ENCODE measurements at regions not wholly inside any gene's neighbourhood (a gene's known extent, or its start where the extent isn't known, plus 50 kb on each side); places are given as distances from the start of the nearest gene placed in this dataset.
"Not testable (repeated sequence)": the region's sequence is repeated elsewhere in the genome, so short reads cannot be mapped to it uniquely, and the experiment has no call there.

DNA sequence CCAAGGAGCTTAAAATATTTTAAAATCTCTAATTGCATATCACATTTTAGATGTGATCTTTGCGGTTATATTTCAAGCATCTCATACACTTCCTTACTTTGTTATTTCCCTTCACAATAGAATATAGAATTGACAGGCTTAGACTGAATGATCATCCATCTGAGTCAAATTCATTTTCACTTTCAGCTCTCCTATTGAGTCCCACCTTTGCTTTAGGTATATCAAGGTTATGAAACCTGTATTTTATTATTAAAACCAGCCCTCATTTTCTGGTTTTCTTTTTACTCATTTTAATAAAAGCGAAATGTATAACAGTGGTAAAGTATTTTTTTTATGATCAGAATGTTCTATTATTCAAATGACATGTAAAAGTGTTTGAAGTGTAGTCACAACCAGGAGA is 162.9 kb upstream of the KYNU start:
- Histone ChIP-seq H3K36me3 (ENCODE audit: insufficient read depth, low read length, poor library complexity, severe bottlenecking) (no peaks in the 10 kb centered on the region), H3K4me1 (ENCODE audit: insufficient read depth, low read length, poor library complexity, severe bottlenecking) (no peaks in the 10 kb centered on the region), H3K4me3 (ENCODE audit: low read depth, low read length, poor library complexity, severe bottlenecking) (no peak overlapping the region), H3K27ac (ENCODE audit: low read depth, low read length, poor library complexity, severe bottlenecking) (no peak overlapping the region), H3K27me3 (replicated peaks; ENCODE audit: insufficient read depth, low read depth, low read length, poor library complexity) (no peaks in the 10 kb centered on the region), H3K9me3 (ENCODE audit: low read depth, low read length, poor library complexity, severe bottlenecking) (no peaks in the 10 kb centered on the region)
- no peak for DNase-seq (ENCODE audit: low spot score)
- CTCF ChIA-PET = no interaction called here
- intact Hi-C loops (cut with micrococcal nuclease; ENCODE audit: unreplicated experiment) = no loop called here
- POLR2A ChIA-PET (ENCODE audit: low non-redundant PET) = no interaction called here
- BruUV-seq (replicated peaks) = no TSS peak
- TF ChIP-seq CTCF (conservative IDR thresholded peaks at IDR 0.05; ENCODE audit: low read depth, low read length) (no peak), EZH2 (IDR thresholded peaks at IDR 0.05; ENCODE audit: borderline replicate concordance, low read depth, low read length, poor library complexity, severe bottlenecking) (no peak)

- DNase-seq (ENCODE audit: low spot score) = no peak
- H3K4me3 ChIP-seq (ENCODE audit: low read depth, low read length, poor library complexity, severe bottlenecking) = no peak overlapping the region
- intact Hi-C loops (cut with micrococcal nuclease; ENCODE audit: unreplicated experiment) = no loop called here
- H3K4me1 ChIP-seq (ENCODE audit: insufficient read depth, low read length, poor library complexity, severe bottlenecking) = no peaks in the 10 kb centered on the region
- BruUV-seq (replicated peaks) = no TSS peak
- no peak for TF ChIP-seq CTCF (conservative IDR thresholded peaks at IDR 0.05; ENCODE audit: low read depth, low read length)
- no peak for TF ChIP-seq EZH2 (IDR thresholded peaks at IDR 0.05; ENCODE audit: borderline replicate concordance, low read depth, low read length, poor library complexity, severe bottlenecking)
- ChIA-PET CTCF (no interaction called here), POLR2A (ENCODE audit: low non-redundant PET) (no interaction called here)
- H3K9me3 ChIP-seq (ENCODE audit: low read depth, low read length, poor library complexity, severe bottlenecking) = no peaks in the 10 kb centered on the region
- H3K27ac ChIP-seq (ENCODE audit: low read depth, low read length, poor library complexity, severe bottlenecking) = no peak overlapping the region
- no peaks in the 10 kb centered on the region for H3K36me3 ChIP-seq (ENCODE audit: insufficient read depth, low read length, poor library complexity, severe bottlenecking)
- H3K27me3 ChIP-seq (replicated peaks; ENCODE audit: insufficient read depth, low read depth, low read length, poor library complexity) = no peaks in the 10 kb centered on the region
Measured at GRCh38 chr2:142710336-142710735, 167.1 kb upstream of the KYNU start.

DNA sequence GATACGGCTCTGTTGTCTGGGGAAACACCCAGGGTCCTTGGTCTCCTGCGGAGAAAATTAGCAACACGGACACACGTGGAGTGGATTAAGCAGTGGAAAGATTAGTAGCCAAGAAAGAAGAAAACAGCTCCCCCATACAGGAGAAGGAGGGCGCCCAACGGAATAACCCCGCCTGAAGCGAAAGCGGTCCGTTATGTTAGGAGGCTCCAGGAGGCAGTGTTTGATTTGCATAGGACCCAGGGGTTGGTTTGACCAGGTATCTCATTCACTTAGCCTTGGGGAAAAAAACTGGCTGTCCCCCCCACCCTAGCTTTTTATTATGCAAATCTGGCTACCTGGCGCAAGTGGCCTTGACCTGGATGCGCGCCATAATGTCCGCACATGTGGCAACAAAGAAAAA is 170.1 kb upstream of the KYNU start:
- Histone ChIP-seq H3K27me3 (replicated peaks; ENCODE audit: insufficient read depth, low read depth, low read length, poor library complexity) (no peaks in the 10 kb centered on the region), H3K27ac (ENCODE audit: low read depth, low read length, poor library complexity, severe bottlenecking) (no peak overlapping the region), H3K9me3 (ENCODE audit: low read depth, low read length, poor library complexity, severe bottlenecking) (no peaks in the 10 kb centered on the region), H3K36me3 (ENCODE audit: insufficient read depth, low read length, poor library complexity, severe bottlenecking) (no peaks in the 10 kb centered on the region), H3K4me3 (ENCODE audit: low read depth, low read length, poor library complexity, severe bottlenecking) (no peak overlapping the region), H3K4me1 (ENCODE audit: insufficient read depth, low read length, poor library complexity, severe bottlenecking) (no peaks in the 10 kb centered on the region)
- no peak for DNase-seq (ENCODE audit: low spot score)
- no peak for TF ChIP-seq EZH2 (IDR thresholded peaks at IDR 0.05; ENCODE audit: borderline replicate concordance, low read depth, low read length, poor library complexity, severe bottlenecking)
- TF ChIP-seq CTCF (conservative IDR thresholded peaks at IDR 0.05; ENCODE audit: low read depth, low read length) = no peak
- BruUV-seq (replicated peaks) = no TSS peak
- POLR2A ChIA-PET (ENCODE audit: low non-redundant PET) = no interaction called here
- CTCF ChIA-PET = no interaction called here
- intact Hi-C loops (cut with micrococcal nuclease; ENCODE audit: unreplicated experiment) = no loop called here

- DNase-seq (ENCODE audit: low spot score); intact Hi-C loops (cut with micrococcal nuclease; ENCODE audit: unreplicated experiment); POLR2A ChIA-PET (ENCODE audit: low non-redundant PET); H3K9me3 ChIP-seq (ENCODE audit: low read depth, low read length, poor library complexity, severe bottlenecking); BruUV-seq (replicated peaks); CTCF ChIA-PET; H3K4me1 ChIP-seq (ENCODE audit: insufficient read depth, low read length, poor library complexity, severe bottlenecking); H3K27me3 ChIP-seq (replicated peaks; ENCODE audit: insufficient read depth, low read depth, low read length, poor library complexity); H3K27ac ChIP-seq (ENCODE audit: low read depth, low read length, poor library complexity, severe bottlenecking); H3K36me3 ChIP-seq (ENCODE audit: insufficient read depth, low read length, poor library complexity, severe bottlenecking); H3K4me3 ChIP-seq (ENCODE audit: low read depth, low read length, poor library complexity, severe bottlenecking): not testable (repeated sequence)
Measured at GRCh38 chr2:142702397-142702796, 175.1 kb upstream of the KYNU start.

- H3K27ac ChIP-seq (ENCODE audit: low read depth, low read length, poor library complexity, severe bottlenecking); H3K36me3 ChIP-seq (ENCODE audit: insufficient read depth, low read length, poor library complexity, severe bottlenecking); H3K4me3 ChIP-seq (ENCODE audit: low read depth, low read length, poor library complexity, severe bottlenecking); DNase-seq (ENCODE audit: low spot score); H3K4me1 ChIP-seq (ENCODE audit: insufficient read depth, low read length, poor library complexity, severe bottlenecking); H3K9me3 ChIP-seq (ENCODE audit: low read depth, low read length, poor library complexity, severe bottlenecking); intact Hi-C loops (cut with micrococcal nuclease; ENCODE audit: unreplicated experiment); BruUV-seq (replicated peaks); H3K27me3 ChIP-seq (replicated peaks; ENCODE audit: insufficient read depth, low read depth, low read length, poor library complexity); CTCF ChIA-PET; POLR2A ChIA-PET (ENCODE audit: low non-redundant PET): not testable (repeated sequence)
Measured at GRCh38 chr2:142695350-142696257, 181.9 kb upstream of the KYNU start.
